ENCODE measurements at regions not wholly inside any gene's neighbourhood (a gene's known extent, or its start where the extent isn't known, plus 50 kb on each side); places are given as distances from the start of the nearest gene placed in this dataset.

GRCh38 chr4:151952711-151953254 lies 192.0 kb upstream of the GATB start:
- TF ChIP-seq TAF1 (IDR thresholded peaks at IDR 0.05; ENCODE audit: borderline replicate concordance, insufficient read depth, low read length), result no peak
- TF ChIP-seq POLR2AphosphoS5 (IDR thresholded peaks at IDR 0.05; ENCODE audit: low read depth, low read length), result no peak
- TF ChIP-seq SIN3A (IDR thresholded peaks at IDR 0.05; ENCODE audit: borderline replicate concordance, insufficient read depth, low read length), result no peak
- TF ChIP-seq REST (IDR thresholded peaks at IDR 0.05; ENCODE audit: insufficient read depth in 1 of 2, low read depth in 2 of 2, low read length in 2 of 2), result no peak
- no peak for TF ChIP-seq FOXP2 (optimal IDR thresholded peaks at IDR 0.05; ENCODE audit: borderline replicate concordance, extremely low read depth, extremely low read length, insufficient read depth)

All from PFSK-1 (cell line).